ENCODE measurements at regions not wholly inside any gene's neighbourhood (a gene's known extent, or its start where the extent isn't known, plus 50 kb on each side); places are given as distances from the start of the nearest gene placed in this dataset.

DNA sequence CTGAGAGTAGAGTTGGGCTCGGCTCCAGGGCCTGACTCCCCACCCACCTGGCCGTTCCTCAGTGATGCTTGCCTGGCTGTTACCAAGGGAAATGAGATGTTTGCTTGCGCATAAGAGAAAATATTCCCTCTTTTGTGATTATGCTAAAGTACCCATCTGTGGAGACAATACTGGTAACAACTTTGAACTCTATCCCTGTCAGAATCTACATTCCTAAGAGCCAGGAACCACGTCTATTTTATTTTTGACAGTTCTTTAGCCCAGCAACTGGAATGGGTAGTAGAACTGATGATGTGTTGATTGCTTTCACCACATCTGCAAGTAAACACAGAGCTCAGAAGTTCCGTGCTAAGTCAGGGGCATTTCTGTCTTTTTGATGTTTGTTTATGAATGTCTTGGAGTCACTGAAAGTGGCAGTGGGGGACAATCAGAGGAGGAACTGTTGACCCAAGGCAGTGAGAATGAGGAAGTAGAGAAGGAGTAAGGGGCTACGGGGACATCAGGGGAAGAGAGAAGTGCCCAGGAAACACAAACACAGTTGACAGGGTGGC lies 348.3 kb upstream of the SOX11 start:
- H3K4me3 ChIP-seq (ENCODE audit: low read length): no peak overlapping the region
- DNase-seq (ENCODE audit: low read depth, low spot score): no peak

- no peak overlapping the region for H3K4me3 ChIP-seq (ENCODE audit: low read length)
- DNase-seq (ENCODE audit: low read depth, low spot score): no peak
These were observed 339.9 kb upstream of the SOX11 start for GRCh38 chr2:5352286-5352685.

GRCh38 chr2:5353565-5353964 lies 338.6 kb upstream of the SOX11 start:
- DNase-seq (ENCODE audit: low read depth, low spot score): no peak
- H3K4me3 ChIP-seq (ENCODE audit: low read length): no peak overlapping the region

GRCh38 chr2:5359397-5359796 lies 332.8 kb upstream of the SOX11 start:
- no peak overlapping the region for H3K4me3 ChIP-seq (ENCODE audit: low read length)
- no peak for DNase-seq (ENCODE audit: low read depth, low spot score)

DNA sequence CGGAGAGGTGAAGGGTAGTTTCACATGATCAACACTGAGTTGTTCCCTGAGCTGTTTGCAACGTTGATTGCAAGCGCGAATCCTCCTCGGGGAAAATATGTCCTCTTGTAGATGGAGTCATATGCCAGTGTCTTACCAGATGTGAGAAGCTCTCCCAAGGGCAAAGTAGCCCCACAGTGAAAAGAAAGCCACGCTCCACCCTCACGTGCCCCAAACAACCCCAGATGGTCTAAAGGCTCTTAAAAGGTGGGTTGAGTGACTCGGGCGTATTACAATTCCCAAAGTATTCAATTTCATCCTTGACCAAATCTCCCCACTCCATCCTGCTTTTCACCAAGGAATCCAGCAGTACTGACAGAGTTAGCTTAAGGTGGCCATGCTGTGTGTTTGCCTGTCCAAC lies 332.1 kb upstream of the SOX11 start:
- H3K4me3 ChIP-seq (ENCODE audit: low read length): no peak overlapping the region
- no peak for DNase-seq (ENCODE audit: low read depth, low spot score)

DNA sequence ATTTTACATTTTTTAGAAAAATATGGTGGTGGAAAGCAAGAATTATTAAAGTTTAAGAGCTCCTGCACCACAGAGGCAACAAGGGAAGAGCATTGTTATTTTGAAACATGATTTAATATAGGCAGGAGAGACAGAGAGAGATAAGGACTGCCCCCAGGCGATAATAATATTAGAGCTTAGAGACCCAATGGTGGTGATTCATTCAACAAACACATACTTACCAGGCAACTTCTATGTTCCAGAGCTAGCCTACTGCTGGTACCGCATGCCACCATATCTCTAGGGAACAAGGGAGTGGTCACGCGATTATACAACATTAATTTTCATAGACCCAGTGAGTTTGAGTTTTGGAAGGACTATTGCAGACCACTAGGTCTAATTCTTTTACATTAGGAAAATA lies 327.8 kb upstream of the SOX11 start:
- no peak overlapping the region for H3K4me3 ChIP-seq (ENCODE audit: low read length)
- DNase-seq (ENCODE audit: low read depth, low spot score): no peak

GRCh38 chr2:5365871-5366461 lies 326.2 kb upstream of the SOX11 start:
- no peak overlapping the region for H3K4me3 ChIP-seq (ENCODE audit: low read length)
- peak; percentile 74 for DNase-seq (ENCODE audit: low read depth, low spot score)

- DNase-seq (ENCODE audit: low read depth, low spot score): no peak
- H3K4me3 ChIP-seq (ENCODE audit: low read length): no peak overlapping the region
These were observed 324.9 kb upstream of the SOX11 start for GRCh38 chr2:5367321-5367720.

DNA sequence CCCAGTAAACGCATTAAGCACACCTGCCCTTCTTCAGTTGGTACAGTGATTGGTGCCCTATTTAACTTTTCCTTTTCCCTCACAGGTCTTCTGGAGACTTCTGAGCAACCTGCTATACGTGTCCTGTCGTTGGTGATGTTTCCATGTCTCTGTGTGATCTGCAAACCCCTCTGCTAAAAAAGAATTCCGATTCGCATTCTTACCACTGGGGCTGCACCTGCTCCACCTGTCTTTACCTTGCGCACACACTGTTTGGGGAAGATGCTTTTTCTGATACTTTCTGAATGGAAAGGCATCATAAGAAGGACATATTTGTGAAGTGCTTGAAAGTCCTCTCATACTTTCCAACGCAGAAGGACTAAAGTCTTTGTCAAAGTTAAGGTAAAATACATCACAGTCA lies 323.9 kb upstream of the SOX11 start:
- no peak overlapping the region for H3K4me3 ChIP-seq (ENCODE audit: low read length)
- DNase-seq (ENCODE audit: low read depth, low spot score): no peak

DNA sequence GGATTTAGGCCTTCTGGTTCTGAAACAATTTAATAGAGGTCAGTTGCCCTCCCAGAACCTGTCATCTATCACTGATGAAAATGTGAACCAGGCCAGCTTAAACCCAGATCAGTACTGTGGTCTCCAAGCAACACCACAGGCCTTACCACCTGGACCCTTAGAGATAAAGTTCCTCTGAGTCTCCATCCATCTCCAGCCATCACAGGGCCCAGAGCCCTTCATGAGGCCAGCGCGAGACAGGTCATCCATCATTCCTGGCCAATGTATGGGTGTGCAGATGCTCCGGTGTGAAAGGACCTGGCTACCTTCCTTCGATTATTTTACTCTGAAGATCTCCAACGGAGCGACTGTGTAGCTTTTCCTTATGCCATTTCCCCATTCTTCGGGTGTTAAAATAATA lies 322.7 kb upstream of the SOX11 start:
- H3K4me3 ChIP-seq (ENCODE audit: low read length): no peak overlapping the region
- DNase-seq (ENCODE audit: low read depth, low spot score): no peak

- no peak overlapping the region for H3K4me3 ChIP-seq (ENCODE audit: low read length)
- no peak for DNase-seq (ENCODE audit: low read depth, low spot score)
These were observed 322.0 kb upstream of the SOX11 start for GRCh38 chr2:5370158-5370557.

DNA sequence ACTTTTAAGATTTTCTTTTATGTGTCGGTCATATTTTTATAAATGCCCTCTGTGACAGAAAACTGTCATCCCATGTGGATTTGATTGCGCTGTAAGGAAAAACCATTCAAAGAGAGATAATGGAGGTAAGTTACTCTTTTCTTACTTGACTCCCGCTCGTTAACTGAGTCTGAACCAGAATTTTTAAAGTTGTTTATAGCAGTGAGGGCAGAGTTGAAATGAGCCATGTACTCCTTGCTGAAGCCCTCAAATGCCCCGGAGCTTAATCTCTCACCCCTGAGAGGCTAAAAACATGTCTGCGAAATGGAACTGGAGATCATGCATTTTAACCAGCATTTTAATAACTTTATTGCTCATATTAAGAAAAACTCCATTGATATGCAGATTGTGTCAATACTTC lies 320.0 kb upstream of the SOX11 start:
- no peak overlapping the region for H3K4me3 ChIP-seq (ENCODE audit: low read length)
- DNase-seq (ENCODE audit: low read depth, low spot score): no peak

DNA sequence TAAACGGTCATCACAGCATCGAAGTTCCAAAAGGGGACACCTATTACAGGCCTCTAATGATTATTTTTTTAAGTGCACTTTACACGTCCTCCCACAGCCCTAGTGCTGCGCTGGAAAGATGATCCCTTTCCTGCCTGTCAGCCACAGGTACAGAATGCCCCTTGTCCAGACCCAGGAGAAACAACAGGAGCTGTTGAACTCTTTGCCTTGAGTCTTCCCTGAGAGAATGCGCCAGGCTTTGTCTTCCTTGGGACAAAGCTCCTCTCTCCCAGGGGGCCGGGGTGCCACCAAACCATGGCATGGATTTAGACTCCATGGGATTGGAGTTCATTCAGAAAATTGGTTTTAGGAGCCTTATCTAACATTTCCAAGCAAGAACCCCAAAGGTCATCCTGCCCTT lies 319.0 kb upstream of the SOX11 start:
- no peak for DNase-seq (ENCODE audit: low read depth, low spot score)
- no peak overlapping the region for H3K4me3 ChIP-seq (ENCODE audit: low read length)

DNA sequence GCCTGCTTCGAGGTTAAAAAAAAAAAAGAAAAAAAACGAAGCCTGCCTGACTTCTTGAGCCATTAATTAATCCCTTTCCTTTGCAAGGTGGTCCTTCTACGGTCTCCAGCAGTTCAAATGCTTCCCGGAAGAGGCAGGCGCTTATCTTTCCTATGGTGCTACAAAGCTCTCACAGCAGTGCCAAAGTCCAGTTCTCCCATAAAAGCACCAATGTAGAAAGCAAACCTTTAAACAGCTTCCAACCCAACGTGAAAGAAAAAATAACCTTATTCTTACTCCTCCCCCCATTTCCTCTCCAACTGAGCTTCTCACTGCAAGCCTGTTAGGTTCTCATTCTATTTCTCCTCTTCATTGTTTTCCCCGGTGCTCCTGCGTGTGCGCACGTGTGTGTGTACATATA lies 317.4 kb upstream of the SOX11 start:
- no peak for DNase-seq (ENCODE audit: low read depth, low spot score)
- no peak overlapping the region for H3K4me3 ChIP-seq (ENCODE audit: low read length)

DNA sequence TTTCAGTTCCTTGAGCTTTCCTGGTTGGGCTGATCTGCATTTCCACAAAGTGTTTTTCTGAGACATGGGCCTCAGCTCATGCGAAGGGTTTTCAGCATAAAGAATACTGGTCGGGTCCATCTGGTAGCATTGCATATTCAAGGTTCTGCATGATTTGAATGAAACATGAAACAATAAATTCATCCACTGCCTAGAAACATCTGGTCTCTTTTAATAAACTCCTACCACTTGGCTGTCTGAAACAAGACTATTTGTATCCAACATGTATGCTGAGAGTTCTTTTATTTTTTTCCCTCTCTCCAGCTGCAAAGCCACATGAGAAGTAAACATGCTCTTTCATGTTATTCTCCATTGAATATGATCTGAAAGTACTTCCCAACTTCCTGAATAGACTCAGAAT lies 314.9 kb upstream of the SOX11 start:
- H3K4me3 ChIP-seq (ENCODE audit: low read length): no peak overlapping the region
- DNase-seq (ENCODE audit: low read depth, low spot score): no peak

- H3K4me3 ChIP-seq (ENCODE audit: low read length): no peak overlapping the region
- DNase-seq (ENCODE audit: low read depth, low spot score): no peak
These were observed 312.4 kb upstream of the SOX11 start for GRCh38 chr2:5379811-5380210.

DNA sequence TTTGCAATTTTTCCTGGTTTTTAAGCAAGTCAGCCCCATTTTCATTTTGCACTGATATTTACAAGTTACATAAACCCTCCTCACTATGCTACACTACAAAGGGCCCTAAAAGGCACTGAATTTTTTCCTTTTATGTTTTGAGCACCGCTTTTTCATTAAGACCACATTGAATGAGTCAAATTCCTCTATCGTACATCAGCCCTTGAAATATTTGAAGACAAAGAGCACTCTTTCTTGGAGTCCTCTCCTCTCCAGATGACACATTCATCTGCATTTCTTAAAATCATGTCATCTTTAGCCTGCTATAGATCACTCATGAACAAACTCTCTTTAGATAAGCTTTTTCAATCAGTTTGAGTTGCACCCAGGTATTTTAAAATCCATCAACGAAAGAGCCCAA lies 306.6 kb upstream of the SOX11 start:
- no peak for DNase-seq (ENCODE audit: low read depth, low spot score)
- H3K4me3 ChIP-seq (ENCODE audit: low read length): no peak overlapping the region

- H3K4me3 ChIP-seq (ENCODE audit: low read length): no peak overlapping the region
- no peak for DNase-seq (ENCODE audit: low read depth, low spot score)
These were observed 304.8 kb upstream of the SOX11 start for GRCh38 chr2:5387406-5387805.

DNA sequence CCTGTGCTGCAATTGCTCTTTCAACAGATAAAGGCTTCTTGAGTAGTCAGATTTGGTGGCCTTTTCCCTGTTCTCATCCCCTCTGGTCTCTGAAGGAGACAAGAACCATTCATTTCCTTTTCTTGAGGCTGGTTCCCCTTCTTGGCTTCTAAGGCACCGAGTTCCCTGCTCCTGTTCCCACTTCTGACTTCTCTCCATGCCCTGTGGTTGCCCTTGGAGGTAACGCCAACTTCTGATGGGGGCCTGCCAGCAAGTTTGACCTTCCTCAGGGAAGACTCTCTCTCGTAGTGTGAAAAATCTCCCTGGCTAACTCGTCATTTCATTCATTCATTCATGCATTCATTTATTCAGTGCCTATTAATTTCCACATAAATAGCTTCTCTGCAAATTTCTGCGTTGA lies 302.4 kb upstream of the SOX11 start:
- DNase-seq (ENCODE audit: low read depth, low spot score): no peak

DNA sequence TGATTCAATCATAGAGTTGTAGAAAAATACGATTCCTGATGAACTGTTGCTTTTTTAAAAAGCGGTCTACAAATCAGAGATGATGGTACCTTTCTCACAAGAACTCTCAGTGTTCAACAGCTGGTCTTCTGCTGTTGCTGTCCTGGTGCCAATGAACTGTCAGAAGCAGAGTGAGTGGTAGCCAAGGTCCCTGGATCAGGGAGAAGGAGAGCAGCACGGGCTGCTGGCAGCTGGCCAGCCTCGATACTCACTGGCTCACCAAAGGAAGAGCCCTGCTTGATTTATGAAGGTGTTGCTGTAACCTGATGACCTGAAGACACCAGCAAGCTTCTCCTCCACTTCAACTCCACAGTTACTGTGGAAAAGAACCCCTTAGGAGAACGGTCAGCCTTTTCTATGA lies 300.8 kb upstream of the SOX11 start:
- no peak overlapping the region for H3K4me3 ChIP-seq (ENCODE audit: low read length)
- no peak for DNase-seq (ENCODE audit: low read depth, low spot score)

More for the DNA sequence above, 302.4 kb upstream of the SOX11 start:
- H3K4me3 ChIP-seq (ENCODE audit: low read length): no peak overlapping the region

GRCh38 chr2:5392658-5393057 lies 299.5 kb upstream of the SOX11 start:
- no peak for DNase-seq (ENCODE audit: low read depth, low spot score)
- no peak overlapping the region for H3K4me3 ChIP-seq (ENCODE audit: low read length)

GRCh38 chr2:5393474-5393873 lies 298.7 kb upstream of the SOX11 start:
- DNase-seq (ENCODE audit: low read depth, low spot score): no peak
- no peak overlapping the region for H3K4me3 ChIP-seq (ENCODE audit: low read length)

Data from Jurkat, Clone E6-1 (cell line).